ENCODE measurements at regions not wholly inside any gene's neighbourhood (a gene's known extent, or its start where the extent isn't known, plus 50 kb on each side); places are given as distances from the start of the nearest gene placed in this dataset.

GRCh38 chr2:43154685-43155084 is 71.7 kb downstream of the ZFP36L2 start:
- Mint-ChIP-seq H3K27me3 (ENCODE audit: low read depth) (no peaks in the 10 kb centered on the region), H3K4me3 (ENCODE audit: unreplicated experiment) (no peak overlapping the region), H3K9me3 (ENCODE audit: low read depth) (no peaks in the 10 kb centered on the region), H3K4me1 (ENCODE audit: low read depth) (peaks cover 16% of the 10 kb centered on the region), H3K27ac (ENCODE audit: unreplicated experiment) (no peak overlapping the region), H3K36me3 (ENCODE audit: low read depth) (no peaks in the 10 kb centered on the region)
- TF ChIP-seq, protein P1, sequence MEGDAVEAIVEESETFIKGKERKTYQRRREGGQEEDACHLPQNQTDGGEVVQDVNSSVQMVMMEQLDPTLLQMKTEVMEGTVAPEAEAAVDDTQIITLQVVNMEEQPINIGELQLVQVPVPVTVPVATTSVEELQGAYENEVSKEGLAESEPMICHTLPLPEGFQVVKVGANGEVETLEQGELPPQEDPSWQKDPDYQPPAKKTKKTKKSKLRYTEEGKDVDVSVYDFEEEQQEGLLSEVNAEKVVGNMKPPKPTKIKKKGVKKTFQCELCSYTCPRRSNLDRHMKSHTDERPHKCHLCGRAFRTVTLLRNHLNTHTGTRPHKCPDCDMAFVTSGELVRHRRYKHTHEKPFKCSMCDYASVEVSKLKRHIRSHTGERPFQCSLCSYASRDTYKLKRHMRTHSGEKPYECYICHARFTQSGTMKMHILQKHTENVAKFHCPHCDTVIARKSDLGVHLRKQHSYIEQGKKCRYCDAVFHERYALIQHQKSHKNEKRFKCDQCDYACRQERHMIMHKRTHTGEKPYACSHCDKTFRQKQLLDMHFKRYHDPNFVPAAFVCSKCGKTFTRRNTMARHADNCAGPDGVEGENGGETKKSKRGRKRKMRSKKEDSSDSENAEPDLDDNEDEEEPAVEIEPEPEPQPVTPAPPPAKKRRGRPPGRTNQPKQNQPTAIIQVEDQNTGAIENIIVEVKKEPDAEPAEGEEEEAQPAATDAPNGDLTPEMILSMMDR (IDR thresholded peaks at IDR 0.05) = no peak
- no peak for DNase-seq (ENCODE audit: low spot score)

- no peak overlapping the region for H3K4me3 Mint-ChIP-seq (ENCODE audit: unreplicated experiment)
- no peak for DNase-seq (ENCODE audit: low spot score)
- TF ChIP-seq, protein P1 (IDR thresholded peaks at IDR 0.05) = no peak
- no peaks in the 10 kb centered on the region for H3K36me3 Mint-ChIP-seq (ENCODE audit: low read depth)
- H3K27me3 Mint-ChIP-seq (ENCODE audit: low read depth) = no peaks in the 10 kb centered on the region
- H3K27ac Mint-ChIP-seq (ENCODE audit: unreplicated experiment) = no peak overlapping the region
- peaks cover 3% of the 10 kb centered on the region for H3K4me1 Mint-ChIP-seq (ENCODE audit: low read depth)
- H3K9me3 Mint-ChIP-seq (ENCODE audit: low read depth) = no peaks in the 10 kb centered on the region
Measured at GRCh38 chr2:43152741-43153647, 73.4 kb downstream of the ZFP36L2 start.

DNA sequence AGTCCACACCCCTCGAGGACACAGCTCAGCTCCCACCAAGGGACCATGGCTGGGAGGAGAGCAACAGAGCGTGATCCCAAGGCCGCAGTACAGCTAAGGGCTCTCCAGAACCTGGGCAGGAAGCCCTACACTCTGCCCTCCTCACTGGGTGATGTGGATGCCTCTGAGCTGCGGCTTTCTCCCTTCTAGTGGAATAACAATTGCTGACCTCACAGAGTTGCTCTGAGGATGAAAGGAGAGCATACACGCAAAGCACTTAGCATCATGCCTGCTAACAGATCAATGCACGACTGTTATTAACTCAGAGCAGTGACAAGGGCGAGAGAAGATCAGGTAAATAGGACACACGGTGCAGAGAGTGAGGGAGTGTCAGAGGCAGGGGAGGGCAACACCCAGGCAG is 74.2 kb downstream of the ZFP36L2 start:
- DNase-seq (ENCODE audit: low spot score) = no peak
- Mint-ChIP-seq H3K4me3 (ENCODE audit: unreplicated experiment) (no peak overlapping the region), H3K27ac (ENCODE audit: unreplicated experiment) (no peak overlapping the region), H3K4me1 (ENCODE audit: low read depth) (no peaks in the 10 kb centered on the region), H3K9me3 (ENCODE audit: low read depth) (no peaks in the 10 kb centered on the region), H3K27me3 (ENCODE audit: low read depth) (no peaks in the 10 kb centered on the region), H3K36me3 (ENCODE audit: low read depth) (no peaks in the 10 kb centered on the region)
- TF ChIP-seq, protein P1 (IDR thresholded peaks at IDR 0.05) = no peak

- Mint-ChIP-seq H3K36me3 (ENCODE audit: low read depth) (no peaks in the 10 kb centered on the region), H3K27me3 (ENCODE audit: low read depth) (no peaks in the 10 kb centered on the region), H3K9me3 (ENCODE audit: low read depth) (no peaks in the 10 kb centered on the region), H3K27ac (ENCODE audit: unreplicated experiment) (no peak overlapping the region), H3K4me3 (ENCODE audit: unreplicated experiment) (no peak overlapping the region), H3K4me1 (ENCODE audit: low read depth) (no peaks in the 10 kb centered on the region)
- no peak for DNase-seq (ENCODE audit: low spot score)
- TF ChIP-seq, protein P1 (IDR thresholded peaks at IDR 0.05) = no peak
Measured at GRCh38 chr2:43149482-43150107, 76.8 kb downstream of the ZFP36L2 start.

GRCh38 chr2:43146083-43146482 is 80.3 kb downstream of the ZFP36L2 start:
- H3K27me3 Mint-ChIP-seq (ENCODE audit: low read depth) = no peaks in the 10 kb centered on the region
- H3K9me3 Mint-ChIP-seq (ENCODE audit: low read depth) = no peaks in the 10 kb centered on the region
- H3K4me3 Mint-ChIP-seq (ENCODE audit: unreplicated experiment) = no peak overlapping the region
- H3K4me1 Mint-ChIP-seq (ENCODE audit: low read depth) = no peaks in the 10 kb centered on the region
- no peak for DNase-seq (ENCODE audit: low spot score)
- TF ChIP-seq, protein P1 (IDR thresholded peaks at IDR 0.05) = no peak
- H3K27ac Mint-ChIP-seq (ENCODE audit: unreplicated experiment) = no peak overlapping the region
- no peaks in the 10 kb centered on the region for H3K36me3 Mint-ChIP-seq (ENCODE audit: low read depth)
